ENCODE measurements at regions not wholly inside any gene's neighbourhood (a gene's known extent, or its start where the extent isn't known, plus 50 kb on each side); places are given as distances from the start of the nearest gene placed in this dataset.

DNA sequence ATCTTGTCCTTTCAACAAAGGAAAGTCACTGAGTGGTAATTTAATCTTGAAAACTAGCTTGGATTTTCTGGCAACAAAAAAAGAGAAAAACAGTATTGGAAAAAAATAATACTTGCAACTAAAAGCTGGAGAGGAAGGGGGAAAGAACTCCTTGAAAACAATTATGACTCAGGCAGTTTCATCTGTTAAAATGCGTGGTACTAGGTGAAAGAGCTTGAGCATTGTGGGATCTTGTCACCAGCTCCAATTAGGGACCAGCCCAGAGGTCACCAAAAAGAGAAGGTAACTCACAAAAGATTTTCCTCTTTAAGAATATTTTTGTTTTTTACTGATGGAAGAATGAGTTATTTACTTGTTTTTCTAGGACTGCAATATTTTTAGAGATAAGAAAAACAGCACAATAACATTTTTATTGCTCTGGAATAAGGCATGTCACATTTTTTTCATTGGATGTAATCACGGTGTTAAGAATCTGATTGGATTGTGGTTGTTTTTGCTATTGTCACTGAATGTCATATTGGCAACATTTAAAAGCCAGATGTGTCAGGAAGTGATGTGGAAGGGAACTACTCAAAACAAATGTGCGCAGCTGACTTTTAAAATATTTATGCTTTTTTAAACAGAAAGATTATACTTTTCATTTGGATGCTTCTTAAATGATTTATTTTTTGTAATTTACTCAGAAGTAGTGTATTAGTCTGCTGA lies 78.5 kb upstream of the ADAMTS5 start:
- Histone ChIP-seq H3K4me3 (no peak overlapping the region), H2AFZ (replicated peaks) (no peak overlapping the region), H3F3A (ENCODE audit: low read depth) (peaks cover 13% of the 10 kb centered on the region), H3K4me1 (peaks cover 15% of the 10 kb centered on the region), H3K27me3 (no peaks in the 10 kb centered on the region), H4K20me1 (ENCODE audit: low read depth) (no peaks in the 10 kb centered on the region), H3K9me3 (ENCODE audit: low read depth) (no peaks in the 10 kb centered on the region), H3K27ac (no peak overlapping the region), H3K9ac (no peak overlapping the region), H3K36me3 (no peaks in the 10 kb centered on the region), H3K4me2 (no peak overlapping the region), H3K79me2 (ENCODE audit: low read depth) (no peaks in the 10 kb centered on the region)
- Mint-ChIP-seq H3K9me3 (peaks cover 5% of the 10 kb centered on the region), H3K4me1 (peaks cover 14% of the 10 kb centered on the region), H3K27ac (no peak overlapping the region), H3K36me3 (no peaks in the 10 kb centered on the region), H3K4me3 (no peak overlapping the region), H3K27me3 (ENCODE audit: insufficient read depth, low read depth) (peaks cover 3% of the 10 kb centered on the region)
- no peak for DNase-seq (ENCODE audit: low spot score)
- no peak for TF ChIP-seq EZH2phosphoT487 (IDR thresholded peaks at IDR 0.05)
- TF ChIP-seq, protein P1, sequence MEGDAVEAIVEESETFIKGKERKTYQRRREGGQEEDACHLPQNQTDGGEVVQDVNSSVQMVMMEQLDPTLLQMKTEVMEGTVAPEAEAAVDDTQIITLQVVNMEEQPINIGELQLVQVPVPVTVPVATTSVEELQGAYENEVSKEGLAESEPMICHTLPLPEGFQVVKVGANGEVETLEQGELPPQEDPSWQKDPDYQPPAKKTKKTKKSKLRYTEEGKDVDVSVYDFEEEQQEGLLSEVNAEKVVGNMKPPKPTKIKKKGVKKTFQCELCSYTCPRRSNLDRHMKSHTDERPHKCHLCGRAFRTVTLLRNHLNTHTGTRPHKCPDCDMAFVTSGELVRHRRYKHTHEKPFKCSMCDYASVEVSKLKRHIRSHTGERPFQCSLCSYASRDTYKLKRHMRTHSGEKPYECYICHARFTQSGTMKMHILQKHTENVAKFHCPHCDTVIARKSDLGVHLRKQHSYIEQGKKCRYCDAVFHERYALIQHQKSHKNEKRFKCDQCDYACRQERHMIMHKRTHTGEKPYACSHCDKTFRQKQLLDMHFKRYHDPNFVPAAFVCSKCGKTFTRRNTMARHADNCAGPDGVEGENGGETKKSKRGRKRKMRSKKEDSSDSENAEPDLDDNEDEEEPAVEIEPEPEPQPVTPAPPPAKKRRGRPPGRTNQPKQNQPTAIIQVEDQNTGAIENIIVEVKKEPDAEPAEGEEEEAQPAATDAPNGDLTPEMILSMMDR (IDR thresholded peaks at IDR 0.05), result no peak
- no peak for TF ChIP-seq EZH2 (IDR thresholded peaks at IDR 0.05)

DNA sequence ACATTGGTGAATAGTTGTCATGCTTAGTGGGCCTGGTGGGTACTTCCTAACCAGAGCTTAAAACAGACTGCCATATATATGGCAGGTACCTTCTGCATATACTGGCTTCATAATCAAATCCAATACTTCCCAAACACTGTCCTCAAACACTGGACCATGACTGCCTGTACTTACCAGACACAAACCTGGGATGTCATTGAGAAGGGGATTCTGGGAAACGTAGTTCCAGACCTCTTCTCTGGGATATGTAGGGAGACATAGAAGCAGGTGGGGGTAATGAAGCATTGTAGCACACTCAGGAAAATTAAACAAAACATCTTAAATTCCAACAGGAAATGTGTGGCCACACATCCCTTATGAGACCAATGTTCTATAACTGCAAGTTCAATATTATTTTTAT lies 76.5 kb upstream of the ADAMTS5 start:
- no peaks in the 10 kb centered on the region for H3K9me3 Mint-ChIP-seq
- peak overlapping the region; percentile 32 for H3K27ac Mint-ChIP-seq
- H2AFZ ChIP-seq (replicated peaks), result no peak overlapping the region
- H3K79me2 ChIP-seq (ENCODE audit: low read depth), result no peaks in the 10 kb centered on the region
- no peak for DNase-seq (ENCODE audit: low spot score)
- H3K9ac ChIP-seq, result no peak overlapping the region
- no peak overlapping the region for H3K27ac ChIP-seq
- peaks cover 18% of the 10 kb centered on the region for H3K4me1 Mint-ChIP-seq
- no peaks in the 10 kb centered on the region for H3K36me3 Mint-ChIP-seq
- no peak overlapping the region for H3K4me2 ChIP-seq
- H3K36me3 ChIP-seq, result no peaks in the 10 kb centered on the region
- H3K27me3 Mint-ChIP-seq (ENCODE audit: insufficient read depth, low read depth), result peaks cover 3% of the 10 kb centered on the region
- peaks cover 13% of the 10 kb centered on the region for H3F3A ChIP-seq (ENCODE audit: low read depth)
- no peak overlapping the region for H3K4me3 ChIP-seq
- no peak overlapping the region for H3K4me3 Mint-ChIP-seq
- H3K27me3 ChIP-seq, result no peaks in the 10 kb centered on the region
- no peak for TF ChIP-seq EZH2phosphoT487 (IDR thresholded peaks at IDR 0.05)
- TF ChIP-seq, protein P1 (IDR thresholded peaks at IDR 0.05), result no peak
- TF ChIP-seq EZH2 (IDR thresholded peaks at IDR 0.05), result no peak
- no peaks in the 10 kb centered on the region for H3K9me3 ChIP-seq (ENCODE audit: low read depth)
- H3K4me1 ChIP-seq, result peaks cover 15% of the 10 kb centered on the region
- no peaks in the 10 kb centered on the region for H4K20me1 ChIP-seq (ENCODE audit: low read depth)

DNA sequence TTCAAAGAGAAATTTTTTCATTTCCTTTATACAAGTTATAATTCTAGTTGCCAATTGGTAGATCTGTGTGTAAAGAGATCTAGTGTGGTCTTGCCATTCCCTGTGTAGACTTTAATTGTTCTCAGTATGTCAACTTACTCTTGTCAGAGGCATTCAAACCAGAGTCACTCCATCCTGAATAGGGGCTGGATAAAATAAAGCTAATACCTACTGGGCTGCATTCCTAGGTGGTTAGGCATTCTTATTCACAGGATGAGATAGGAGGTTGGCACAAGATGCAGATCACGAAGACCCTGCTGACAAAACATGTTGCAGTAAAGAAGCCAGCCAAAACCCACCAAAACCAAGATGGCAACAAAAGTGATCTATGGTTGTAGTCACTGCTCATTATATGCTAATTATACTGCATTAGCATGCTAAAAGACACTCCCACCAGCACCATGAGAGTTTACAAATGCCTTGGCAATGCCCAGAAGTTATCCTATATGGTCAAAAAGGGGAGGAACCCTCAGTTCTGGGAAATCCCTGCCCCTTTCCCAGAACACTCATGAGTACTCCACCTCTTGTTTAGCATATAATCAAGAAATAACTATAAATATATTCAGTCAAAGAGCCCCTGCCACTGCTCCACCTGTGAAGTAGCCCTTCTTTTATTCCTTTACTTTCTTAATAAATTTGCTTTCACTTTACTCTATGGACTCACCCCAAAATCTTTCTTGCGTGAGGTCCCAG lies 74.0 kb upstream of the ADAMTS5 start:
- H3K79me2 ChIP-seq (ENCODE audit: low read depth), result no peaks in the 10 kb centered on the region
- no peaks in the 10 kb centered on the region for H3K4me1 ChIP-seq
- no peak overlapping the region for H3K4me3 ChIP-seq
- no peaks in the 10 kb centered on the region for H3K9me3 ChIP-seq (ENCODE audit: low read depth)
- no peak overlapping the region for H3K9ac ChIP-seq
- no peak for DNase-seq (ENCODE audit: low spot score)
- no peaks in the 10 kb centered on the region for H3K27me3 ChIP-seq
- Mint-ChIP-seq H3K27me3 (ENCODE audit: insufficient read depth, low read depth) (peaks cover 3% of the 10 kb centered on the region), H3K27ac (no peak overlapping the region), H3K36me3 (no peaks in the 10 kb centered on the region), H3K4me3 (no peak overlapping the region), H3K4me1 (peaks cover 3% of the 10 kb centered on the region), H3K9me3 (no peaks in the 10 kb centered on the region)
- no peak overlapping the region for H2AFZ ChIP-seq (replicated peaks)
- no peak overlapping the region for H3K27ac ChIP-seq
- no peak overlapping the region for H3K4me2 ChIP-seq
- no peaks in the 10 kb centered on the region for H3F3A ChIP-seq (ENCODE audit: low read depth)
- TF ChIP-seq EZH2phosphoT487 (IDR thresholded peaks at IDR 0.05) (no peak), EZH2 (IDR thresholded peaks at IDR 0.05) (no peak)
- TF ChIP-seq, protein P1 (IDR thresholded peaks at IDR 0.05), result no peak
- no peaks in the 10 kb centered on the region for H3K36me3 ChIP-seq
- H4K20me1 ChIP-seq (ENCODE audit: low read depth), result no peaks in the 10 kb centered on the region
